HG03354 (cell line): ENCODE measurements at regions not wholly inside any gene's neighbourhood (a gene's known extent, or its start where the extent isn't known, plus 50 kb on each side); places are given as distances from the start of the nearest gene placed in this dataset.

Source experiments
- ATAC-seq: cut with Tn5 transposase; IDR thresholded peaks from one replicate; pipeline ENCODE4 v1.9.1; 2021; ENCODE audit warnings: mild to moderate bottlenecking; ENCODE audit not compliant: unreplicated experiment, poor library complexity, severe bottlenecking

GRCh38 chr14:29028973-29029582 is 262.5 kb downstream of the FOXG1 start:
- ATAC-seq: no peak

GRCh38 chr14:29030121-29030520 is 263.5 kb downstream of the FOXG1 start:
- no peak for ATAC-seq

- ATAC-seq: no peak
These were observed 264.4 kb downstream of the FOXG1 start for GRCh38 chr14:29030970-29031369.

- ATAC-seq: no peak
These were observed 268.5 kb downstream of the FOXG1 start for GRCh38 chr14:29035134-29035533.

GRCh38 chr14:29037411-29037810 is 270.8 kb downstream of the FOXG1 start:
- no peak for ATAC-seq

GRCh38 chr14:29039171-29039570 is 272.6 kb downstream of the FOXG1 start:
- no peak for ATAC-seq

GRCh38 chr14:29042551-29042950 is 276.0 kb downstream of the FOXG1 start:
- ATAC-seq: no peak

- ATAC-seq: no peak
These were observed 277.1 kb downstream of the FOXG1 start for GRCh38 chr14:29043737-29044136.

- no peak for ATAC-seq
These were observed 278.6 kb downstream of the FOXG1 start for GRCh38 chr14:29045237-29045636.

- ATAC-seq: no peak
These were observed 287.5 kb downstream of the FOXG1 start for GRCh38 chr14:29054119-29054518.

GRCh38 chr14:29056041-29056566 is 289.5 kb downstream of the FOXG1 start:
- no peak for ATAC-seq

- ATAC-seq: no peak
These were observed 295.1 kb downstream of the FOXG1 start for GRCh38 chr14:29061702-29062101.

- ATAC-seq: no peak
These were observed 295.9 kb downstream of the FOXG1 start for GRCh38 chr14:29062466-29062865.

- ATAC-seq: no peak
These were observed 296.4 kb downstream of the FOXG1 start for GRCh38 chr14:29062976-29063375.

- ATAC-seq: no peak
These were observed 297.8 kb downstream of the FOXG1 start for GRCh38 chr14:29064305-29064900.

GRCh38 chr14:29069228-29069627 is 302.6 kb downstream of the FOXG1 start:
- ATAC-seq: no peak

- no peak for ATAC-seq
These were observed 309.2 kb downstream of the FOXG1 start for GRCh38 chr14:29075761-29076160.

- no peak for ATAC-seq
These were observed 311.3 kb downstream of the FOXG1 start for GRCh38 chr14:29077916-29078315.

- no peak for ATAC-seq
These were observed 312.4 kb downstream of the FOXG1 start for GRCh38 chr14:29078810-29079522.

GRCh38 chr14:29085546-29085945 is 319.0 kb downstream of the FOXG1 start:
- ATAC-seq: no peak

- ATAC-seq: no peak
These were observed 323.3 kb downstream of the FOXG1 start for GRCh38 chr14:29089849-29090248.
